LNCaP clone FGC (cell line): ENCODE measurements at regions not wholly inside any gene's neighbourhood (a gene's known extent, or its start where the extent isn't known, plus 50 kb on each side); places are given as distances from the start of the nearest gene placed in this dataset.
"Not testable (repeated sequence)": the region's sequence is repeated elsewhere in the genome, so short reads cannot be mapped to it uniquely, and the experiment has no call there.

Source experiments
- DNase-seq: peaks from one replicate; pipeline ENCODE4 v3.0.0-alpha.2; 2011; ENCODE audit warnings: low read depth
- H3K4me3 ChIP-seq: 2 replicates; pipeline ENCODE4 v1.5.1; 2011; ENCODE audit warnings: mild to moderate bottlenecking, low read depth, low read length, control low read depth
- TF ChIP-seq, protein P1 (sequence below): IDR thresholded peaks from 2 replicates; pipeline ENCODE4 v1.5.1; 2012; ENCODE audit warnings: mild to moderate bottlenecking; ENCODE audit not compliant: control insufficient read depth, insufficient read depth; ENCODE audit errors: extremely low read depth

GRCh38 chr10:29870522-29871044 is 188.8 kb downstream of the JCAD start:
- no peak for DNase-seq
- TF ChIP-seq, protein P1, sequence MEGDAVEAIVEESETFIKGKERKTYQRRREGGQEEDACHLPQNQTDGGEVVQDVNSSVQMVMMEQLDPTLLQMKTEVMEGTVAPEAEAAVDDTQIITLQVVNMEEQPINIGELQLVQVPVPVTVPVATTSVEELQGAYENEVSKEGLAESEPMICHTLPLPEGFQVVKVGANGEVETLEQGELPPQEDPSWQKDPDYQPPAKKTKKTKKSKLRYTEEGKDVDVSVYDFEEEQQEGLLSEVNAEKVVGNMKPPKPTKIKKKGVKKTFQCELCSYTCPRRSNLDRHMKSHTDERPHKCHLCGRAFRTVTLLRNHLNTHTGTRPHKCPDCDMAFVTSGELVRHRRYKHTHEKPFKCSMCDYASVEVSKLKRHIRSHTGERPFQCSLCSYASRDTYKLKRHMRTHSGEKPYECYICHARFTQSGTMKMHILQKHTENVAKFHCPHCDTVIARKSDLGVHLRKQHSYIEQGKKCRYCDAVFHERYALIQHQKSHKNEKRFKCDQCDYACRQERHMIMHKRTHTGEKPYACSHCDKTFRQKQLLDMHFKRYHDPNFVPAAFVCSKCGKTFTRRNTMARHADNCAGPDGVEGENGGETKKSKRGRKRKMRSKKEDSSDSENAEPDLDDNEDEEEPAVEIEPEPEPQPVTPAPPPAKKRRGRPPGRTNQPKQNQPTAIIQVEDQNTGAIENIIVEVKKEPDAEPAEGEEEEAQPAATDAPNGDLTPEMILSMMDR: no peak
- H3K4me3 ChIP-seq: no peak overlapping the region

DNA sequence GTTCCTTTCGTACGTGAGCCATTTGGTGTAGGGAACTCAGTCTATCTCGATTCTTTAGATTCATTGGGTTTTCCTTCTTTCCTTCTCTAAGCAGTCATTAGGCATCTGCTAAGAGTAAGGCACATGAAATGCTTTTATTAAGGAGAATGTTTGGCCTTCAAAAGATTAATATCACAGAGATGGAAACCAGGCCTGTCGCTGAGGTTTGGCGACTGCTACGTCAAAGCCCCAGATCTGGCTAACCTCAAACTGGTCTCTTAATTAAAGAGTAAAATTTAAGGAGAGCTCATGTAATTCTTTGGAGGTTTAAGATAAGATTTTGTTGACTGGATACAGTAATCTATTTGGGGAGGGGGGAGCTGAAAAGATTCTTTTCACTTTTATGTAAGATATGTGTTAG is 189.8 kb downstream of the JCAD start:
- TF ChIP-seq, protein P1: no peak
- no peak for DNase-seq
- no peak overlapping the region for H3K4me3 ChIP-seq

DNA sequence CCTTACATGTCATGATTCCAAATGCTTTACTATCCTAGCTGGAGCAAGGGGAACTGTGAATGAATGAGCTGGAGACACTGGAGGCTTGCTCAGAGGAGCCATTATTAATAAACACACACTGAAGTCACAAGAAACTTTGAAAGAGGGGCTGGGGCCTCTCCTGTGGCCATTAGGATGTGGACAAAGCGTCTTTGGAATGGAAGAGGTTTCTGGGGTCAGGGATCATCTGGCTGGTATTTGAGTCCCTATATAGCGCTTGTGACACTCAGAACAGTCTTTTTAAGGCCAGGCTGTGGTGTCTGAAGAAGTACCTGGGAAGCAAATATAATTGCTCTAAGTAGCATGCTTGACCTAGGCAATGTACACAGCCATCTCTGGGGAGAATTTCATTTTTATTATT is 193.0 kb downstream of the JCAD start:
- TF ChIP-seq, protein P1: no peak
- no peak overlapping the region for H3K4me3 ChIP-seq
- no peak for DNase-seq

DNA sequence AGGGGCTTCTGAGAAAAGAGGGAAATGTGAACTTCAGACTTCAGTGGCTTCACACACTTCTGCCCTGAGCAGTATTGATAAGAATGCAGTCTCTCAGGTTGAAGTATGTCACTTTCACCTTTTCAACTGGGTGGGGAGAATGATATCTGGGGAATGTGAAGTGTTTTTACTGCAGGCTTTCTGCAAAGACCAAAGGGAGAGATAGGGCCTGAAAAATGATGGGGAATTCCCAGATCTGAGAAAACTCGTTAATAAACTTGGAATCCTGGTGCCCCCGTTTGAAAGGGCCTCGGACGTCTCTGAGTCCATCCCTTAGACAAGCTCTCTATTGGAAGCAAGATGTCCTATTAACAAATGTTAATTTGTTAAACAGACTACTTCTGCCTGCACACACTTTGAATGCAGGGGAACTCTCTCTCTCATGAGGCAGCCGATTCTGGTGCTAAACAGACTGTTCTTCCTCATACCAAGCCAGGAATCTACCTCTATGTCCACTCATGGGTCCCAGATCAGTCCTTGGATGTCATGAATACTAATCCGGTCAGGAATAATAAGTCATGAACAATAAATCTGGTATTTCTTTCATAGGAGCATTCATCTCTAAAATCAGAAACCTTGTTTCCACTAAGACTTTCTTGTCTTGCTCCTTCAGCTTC is 193.6 kb downstream of the JCAD start:
- no peak for DNase-seq
- TF ChIP-seq, protein P1: no peak
- no peak overlapping the region for H3K4me3 ChIP-seq

GRCh38 chr10:29862923-29863614 is 196.3 kb downstream of the JCAD start:
- TF ChIP-seq, protein P1: no peak
- no peak overlapping the region for H3K4me3 ChIP-seq
- no peak for DNase-seq

GRCh38 chr10:29861811-29862505 is 197.4 kb downstream of the JCAD start:
- DNase-seq: no peak
- TF ChIP-seq, protein P1: no peak
- no peak overlapping the region for H3K4me3 ChIP-seq

- DNase-seq, H3K4me3 ChIP-seq: not testable (repeated sequence)
Observed at GRCh38 chr10:29861231-29861630, 198.2 kb downstream of the JCAD start.
